ENCODE measurements at regions not wholly inside any gene's neighbourhood (a gene's known extent, or its start where the extent isn't known, plus 50 kb on each side); places are given as distances from the start of the nearest gene placed in this dataset.
A peak's percentile ranks its signal among the peaks of the same experiment; 100 is the strongest.

DNA sequence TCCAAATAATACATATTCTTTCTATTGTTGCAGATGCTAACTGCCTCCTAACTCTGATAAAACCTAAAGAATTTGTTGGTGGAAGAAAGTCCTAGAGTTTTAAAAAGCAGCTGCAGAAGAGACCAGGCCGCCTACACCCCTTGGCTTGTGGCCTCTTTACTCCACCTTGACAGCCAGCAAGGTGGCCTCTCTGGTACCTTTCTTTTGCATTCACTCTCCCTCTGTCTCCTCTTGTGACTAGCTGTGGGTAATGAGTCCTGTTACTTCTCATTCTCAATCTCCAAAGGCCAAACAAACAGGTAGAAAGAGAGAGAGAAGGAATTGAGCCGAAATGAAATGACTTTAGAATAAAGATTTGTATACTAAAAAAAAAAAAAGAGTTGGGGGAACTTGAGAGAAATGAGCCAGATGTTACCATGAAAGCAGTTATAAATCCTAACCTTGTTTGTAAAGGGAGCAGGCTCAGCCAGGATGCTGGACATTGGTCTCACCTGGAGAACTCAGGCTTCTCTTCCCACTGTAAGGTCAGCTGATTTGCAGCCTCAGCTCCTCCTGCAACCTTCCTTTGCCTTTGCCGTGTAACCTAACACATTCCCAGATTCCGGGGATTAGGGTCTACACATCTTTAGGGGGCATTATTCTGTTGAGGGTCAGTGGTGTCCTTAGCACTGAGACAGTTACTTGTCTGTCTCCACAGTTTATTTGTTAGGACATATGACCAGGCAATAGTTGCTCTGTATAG lies 164.1 kb upstream of the IRF2BP2 start:
- no peaks in the 10 kb centered on the region for H3K9me3 ChIP-seq (ENCODE audit: severe bottlenecking)
- ATAC-seq (ENCODE audit: low read depth) (no peak), DNase-seq (ENCODE audit: low spot score) (no peak)
- H3K27me3 ChIP-seq (ENCODE audit: insufficient read depth, poor library complexity, severe bottlenecking) = no peaks in the 10 kb centered on the region
- no peak overlapping the region for H3K4me3 ChIP-seq (ENCODE audit: severe bottlenecking)
- H3K36me3 ChIP-seq (ENCODE audit: low read depth) = no peaks in the 10 kb centered on the region
- TF ChIP-seq, protein P1, sequence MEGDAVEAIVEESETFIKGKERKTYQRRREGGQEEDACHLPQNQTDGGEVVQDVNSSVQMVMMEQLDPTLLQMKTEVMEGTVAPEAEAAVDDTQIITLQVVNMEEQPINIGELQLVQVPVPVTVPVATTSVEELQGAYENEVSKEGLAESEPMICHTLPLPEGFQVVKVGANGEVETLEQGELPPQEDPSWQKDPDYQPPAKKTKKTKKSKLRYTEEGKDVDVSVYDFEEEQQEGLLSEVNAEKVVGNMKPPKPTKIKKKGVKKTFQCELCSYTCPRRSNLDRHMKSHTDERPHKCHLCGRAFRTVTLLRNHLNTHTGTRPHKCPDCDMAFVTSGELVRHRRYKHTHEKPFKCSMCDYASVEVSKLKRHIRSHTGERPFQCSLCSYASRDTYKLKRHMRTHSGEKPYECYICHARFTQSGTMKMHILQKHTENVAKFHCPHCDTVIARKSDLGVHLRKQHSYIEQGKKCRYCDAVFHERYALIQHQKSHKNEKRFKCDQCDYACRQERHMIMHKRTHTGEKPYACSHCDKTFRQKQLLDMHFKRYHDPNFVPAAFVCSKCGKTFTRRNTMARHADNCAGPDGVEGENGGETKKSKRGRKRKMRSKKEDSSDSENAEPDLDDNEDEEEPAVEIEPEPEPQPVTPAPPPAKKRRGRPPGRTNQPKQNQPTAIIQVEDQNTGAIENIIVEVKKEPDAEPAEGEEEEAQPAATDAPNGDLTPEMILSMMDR (IDR thresholded peaks at IDR 0.05; ENCODE audit: poor library complexity, severe bottlenecking) = no peak
- no peak overlapping the region for H3K27ac ChIP-seq (ENCODE audit: poor library complexity, severe bottlenecking)
- peaks cover 13% of the 10 kb centered on the region for H3K4me1 ChIP-seq (ENCODE audit: insufficient read depth, poor library complexity, severe bottlenecking)

DNA sequence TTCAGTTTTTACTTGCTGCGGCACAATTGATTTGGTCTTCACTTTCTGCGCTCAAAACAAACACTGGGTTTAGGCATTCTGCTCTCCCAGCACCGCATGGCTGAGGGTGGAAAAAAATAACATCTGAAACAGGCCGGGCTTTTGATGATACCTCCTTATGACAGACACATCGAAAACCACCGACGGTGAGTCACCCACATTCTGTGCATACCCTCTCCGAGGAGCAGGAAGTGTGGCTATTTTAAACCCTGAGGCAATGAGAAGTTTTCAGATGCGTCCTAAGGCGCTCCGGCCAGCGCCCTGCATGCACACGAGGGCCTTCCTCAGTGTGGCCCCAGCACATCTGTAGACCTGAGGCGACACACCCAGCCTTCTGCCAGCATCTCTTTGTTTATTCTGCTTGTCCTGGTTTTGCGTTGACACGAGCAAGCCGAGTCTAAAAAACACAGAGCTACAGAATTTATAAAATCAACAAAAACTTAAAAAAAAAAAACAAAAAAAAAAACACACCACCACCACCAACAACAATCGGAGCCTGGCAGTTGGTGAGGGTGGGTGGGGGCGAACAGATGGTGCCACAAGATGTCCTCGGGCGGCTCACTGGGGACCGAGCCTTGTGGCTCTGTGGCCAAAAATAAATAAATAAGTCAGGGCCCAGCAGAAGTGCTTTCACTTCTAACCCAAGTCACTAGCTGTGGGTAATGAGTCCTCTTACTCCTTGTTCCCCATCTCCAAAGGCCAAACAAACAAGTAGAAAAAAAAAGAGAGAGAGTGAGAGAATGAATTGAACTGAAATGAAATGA lies 162.6 kb upstream of the IRF2BP2 start:
- DNase-seq (ENCODE audit: low spot score) (peak; percentile 93), ATAC-seq (ENCODE audit: low read depth) (peak; percentile 99)
- no peaks in the 10 kb centered on the region for H3K36me3 ChIP-seq (ENCODE audit: low read depth)
- H3K4me3 ChIP-seq (ENCODE audit: severe bottlenecking) = no peak overlapping the region
- peaks cover 13% of the 10 kb centered on the region for H3K4me1 ChIP-seq (ENCODE audit: insufficient read depth, poor library complexity, severe bottlenecking)
- TF ChIP-seq, protein P1 (IDR thresholded peaks at IDR 0.05; ENCODE audit: poor library complexity, severe bottlenecking) = no peak
- H3K27ac ChIP-seq (ENCODE audit: poor library complexity, severe bottlenecking) = peak overlapping the region; percentile 67
- no peaks in the 10 kb centered on the region for H3K9me3 ChIP-seq (ENCODE audit: severe bottlenecking)
- H3K27me3 ChIP-seq (ENCODE audit: insufficient read depth, poor library complexity, severe bottlenecking) = no peaks in the 10 kb centered on the region

DNA sequence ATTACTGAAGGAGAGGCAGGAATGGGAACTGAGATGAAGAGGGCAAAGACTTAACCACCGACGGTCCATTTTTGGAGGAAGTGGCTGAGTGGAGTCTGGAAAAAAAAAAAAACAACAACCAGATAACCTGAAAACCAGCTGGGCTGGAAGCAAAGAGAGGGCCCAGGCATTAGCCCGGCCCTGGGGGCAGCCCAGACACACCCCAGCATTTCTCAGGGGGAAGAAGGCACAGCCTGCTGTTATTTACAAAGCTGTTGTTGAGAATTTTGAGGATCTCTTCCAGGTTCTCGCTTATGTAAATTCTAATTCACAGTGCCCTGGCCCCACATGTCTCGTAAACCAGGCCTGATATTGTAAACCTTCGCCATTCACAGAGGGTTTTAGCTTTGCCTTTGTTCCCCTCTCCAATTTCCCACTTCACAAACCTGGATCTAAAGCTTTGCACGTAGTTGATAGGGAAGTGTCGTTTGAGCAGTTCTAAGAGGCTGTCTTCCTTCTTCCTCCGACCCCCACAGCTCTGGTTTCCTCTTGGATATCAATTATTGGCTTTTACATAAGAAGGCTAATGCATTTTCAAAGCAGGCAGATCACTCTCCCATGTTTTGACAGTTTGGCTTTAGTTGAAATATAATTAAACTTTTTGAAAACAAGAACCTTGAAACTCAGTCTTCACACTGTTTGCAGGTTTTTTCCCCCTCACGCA lies 161.8 kb upstream of the IRF2BP2 start:
- Histone ChIP-seq H3K36me3 (ENCODE audit: low read depth) (no peaks in the 10 kb centered on the region), H3K9me3 (ENCODE audit: severe bottlenecking) (no peaks in the 10 kb centered on the region), H3K27me3 (ENCODE audit: insufficient read depth, poor library complexity, severe bottlenecking) (no peaks in the 10 kb centered on the region), H3K27ac (ENCODE audit: poor library complexity, severe bottlenecking) (peak overlapping the region; percentile 67), H3K4me1 (ENCODE audit: insufficient read depth, poor library complexity, severe bottlenecking) (peaks cover 13% of the 10 kb centered on the region), H3K4me3 (ENCODE audit: severe bottlenecking) (no peak overlapping the region)
- no peak for ATAC-seq (ENCODE audit: low read depth)
- DNase-seq (ENCODE audit: low spot score) = no peak
- TF ChIP-seq, protein P1 (IDR thresholded peaks at IDR 0.05; ENCODE audit: poor library complexity, severe bottlenecking) = no peak

DNA sequence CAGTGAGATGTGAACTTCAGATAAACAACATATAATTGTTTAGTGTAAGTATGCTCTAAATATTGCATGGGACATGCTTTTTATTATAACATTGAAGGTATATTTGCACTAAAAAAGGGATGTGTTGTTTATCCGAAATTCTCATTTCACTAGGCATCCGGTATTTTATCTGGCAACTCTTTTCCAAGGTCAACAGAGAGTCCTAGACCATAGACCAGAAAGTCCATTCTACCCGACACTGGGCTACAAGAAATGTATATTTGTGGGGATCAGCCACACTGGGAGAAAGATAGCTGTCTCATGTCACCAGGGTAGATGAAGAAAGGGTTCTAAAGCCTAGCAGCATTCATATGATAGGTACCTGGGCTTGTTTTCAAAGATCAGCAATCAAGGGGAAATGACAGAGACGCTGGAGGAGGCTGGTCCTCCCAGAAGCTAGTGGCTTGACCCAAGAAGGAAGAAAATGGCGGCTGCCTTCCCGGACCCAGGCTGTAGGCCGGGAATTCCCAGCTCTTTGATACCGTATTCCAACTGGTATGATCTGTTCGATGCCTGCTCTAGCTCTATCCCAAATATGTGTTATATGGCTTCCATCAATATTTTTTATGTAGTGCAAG lies 161.1 kb upstream of the IRF2BP2 start:
- ATAC-seq (ENCODE audit: low read depth) (no peak), DNase-seq (ENCODE audit: low spot score) (no peak)
- TF ChIP-seq, protein P1 (IDR thresholded peaks at IDR 0.05; ENCODE audit: poor library complexity, severe bottlenecking) = no peak
- H3K27ac ChIP-seq (ENCODE audit: poor library complexity, severe bottlenecking) = peak overlapping the region; percentile 67
- no peaks in the 10 kb centered on the region for H3K27me3 ChIP-seq (ENCODE audit: insufficient read depth, poor library complexity, severe bottlenecking)
- H3K9me3 ChIP-seq (ENCODE audit: severe bottlenecking) = no peaks in the 10 kb centered on the region
- no peaks in the 10 kb centered on the region for H3K36me3 ChIP-seq (ENCODE audit: low read depth)
- H3K4me3 ChIP-seq (ENCODE audit: severe bottlenecking) = no peak overlapping the region
- H3K4me1 ChIP-seq (ENCODE audit: insufficient read depth, poor library complexity, severe bottlenecking) = peaks cover 13% of the 10 kb centered on the region
